ENCODE measurements at regions not wholly inside any gene's neighbourhood (a gene's known extent, or its start where the extent isn't known, plus 50 kb on each side); places are given as distances from the start of the nearest gene placed in this dataset.
"Not testable (repeated sequence)": the region's sequence is repeated elsewhere in the genome, so short reads cannot be mapped to it uniquely, and the experiment has no call there.

DNA sequence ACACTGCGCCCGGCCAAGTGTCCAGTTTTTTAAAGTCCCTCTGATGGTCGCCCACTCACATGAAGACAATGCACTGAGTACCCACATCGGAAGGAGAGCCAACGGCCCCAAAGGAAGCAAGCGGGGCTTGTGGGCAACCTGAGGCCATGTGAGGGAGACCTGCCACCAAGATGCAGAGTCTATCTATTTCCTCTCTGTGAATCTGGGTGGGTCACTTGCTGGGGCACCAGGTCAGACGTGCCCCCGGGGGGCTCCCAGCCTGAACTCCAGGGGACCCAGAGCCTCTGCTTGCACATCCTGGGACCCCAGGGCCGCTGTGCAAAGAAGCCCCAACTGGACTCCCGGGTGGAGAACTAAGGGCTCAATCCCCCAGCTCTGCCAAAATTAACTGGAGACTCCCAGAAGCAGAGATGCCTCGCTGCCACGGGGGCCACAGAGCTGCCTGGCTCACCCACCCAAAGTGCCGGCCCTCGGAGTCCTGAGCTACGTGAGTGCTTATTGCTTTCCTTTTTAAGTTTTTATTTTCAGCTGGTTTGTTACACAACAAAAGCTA is 106.4 kb downstream of the BRD1 start:
- no peak for DNase-seq

DNA sequence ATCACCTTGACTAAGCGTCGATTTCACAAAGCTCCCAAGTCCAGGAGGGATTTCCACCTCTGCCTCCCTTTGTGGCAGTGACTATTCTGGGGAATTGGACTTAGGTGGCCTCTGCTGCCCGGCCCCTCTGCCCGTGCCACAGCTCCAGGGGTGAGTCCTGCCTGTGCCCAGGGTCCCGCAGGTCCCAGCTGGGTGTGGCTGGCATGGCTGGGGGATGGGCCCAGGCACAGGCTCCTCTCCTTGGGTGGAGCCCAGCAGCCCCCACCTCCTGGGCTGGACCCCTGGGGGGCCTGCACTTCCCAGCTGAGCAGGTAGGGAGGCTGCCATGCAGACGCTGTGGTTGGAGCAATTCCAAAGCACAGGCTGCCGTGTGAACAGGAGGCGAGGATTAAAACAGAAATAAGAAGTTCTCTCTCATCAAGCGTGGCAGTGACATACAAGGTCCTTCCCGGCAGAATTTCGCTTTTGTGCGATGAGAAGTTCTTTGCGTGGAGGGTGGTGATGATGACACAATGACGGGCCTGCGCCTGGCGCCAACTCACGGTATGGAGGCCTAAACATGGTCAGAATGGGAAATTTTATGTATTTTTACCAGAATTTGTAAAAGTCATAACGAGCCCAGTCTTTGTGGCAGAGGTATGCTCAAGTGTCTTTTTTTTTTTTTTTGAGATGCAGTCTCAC is 107.3 kb downstream of the BRD1 start:
- DNase-seq, result no peak

DNA sequence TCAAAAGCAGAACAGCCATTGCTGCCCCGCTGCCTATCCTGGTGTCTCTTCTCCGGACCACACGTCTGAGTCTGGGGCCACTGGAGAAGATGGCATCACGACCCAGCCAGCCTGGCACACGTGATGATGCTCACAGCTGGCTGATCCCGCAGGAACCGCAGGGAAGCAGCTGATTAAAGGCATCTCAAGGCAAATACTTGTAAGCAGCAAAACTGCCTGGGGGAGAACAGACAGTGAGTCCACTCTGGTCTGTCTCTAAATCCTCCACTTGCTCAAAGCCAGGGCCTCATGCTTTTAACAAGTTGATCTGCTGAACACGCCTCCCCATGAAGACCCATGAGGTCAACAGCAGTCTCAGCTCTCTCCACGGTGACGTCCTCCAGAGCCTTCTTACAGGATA is 108.6 kb downstream of the BRD1 start:
- no peak for DNase-seq

DNA sequence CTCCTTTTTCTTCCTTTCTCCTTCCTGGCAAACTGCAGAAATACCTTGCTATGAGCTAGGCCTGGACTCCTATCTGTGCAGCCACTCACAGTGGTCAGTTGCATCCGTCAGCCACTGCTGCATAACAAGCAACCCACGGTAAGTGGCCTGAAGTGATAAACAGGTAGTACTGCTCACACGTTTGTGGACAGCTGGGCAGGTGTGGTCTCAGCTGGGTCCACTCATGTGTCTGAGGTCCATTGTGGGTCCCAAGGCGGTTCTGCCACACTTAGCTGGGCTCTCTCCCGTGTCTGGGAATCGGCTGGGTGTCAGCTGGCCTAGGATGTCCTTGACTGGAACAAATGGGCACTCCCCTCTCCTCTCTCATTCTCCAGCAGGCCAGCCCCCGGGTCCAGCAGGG is 109.3 kb downstream of the BRD1 start:
- DNase-seq, result no peak

DNA sequence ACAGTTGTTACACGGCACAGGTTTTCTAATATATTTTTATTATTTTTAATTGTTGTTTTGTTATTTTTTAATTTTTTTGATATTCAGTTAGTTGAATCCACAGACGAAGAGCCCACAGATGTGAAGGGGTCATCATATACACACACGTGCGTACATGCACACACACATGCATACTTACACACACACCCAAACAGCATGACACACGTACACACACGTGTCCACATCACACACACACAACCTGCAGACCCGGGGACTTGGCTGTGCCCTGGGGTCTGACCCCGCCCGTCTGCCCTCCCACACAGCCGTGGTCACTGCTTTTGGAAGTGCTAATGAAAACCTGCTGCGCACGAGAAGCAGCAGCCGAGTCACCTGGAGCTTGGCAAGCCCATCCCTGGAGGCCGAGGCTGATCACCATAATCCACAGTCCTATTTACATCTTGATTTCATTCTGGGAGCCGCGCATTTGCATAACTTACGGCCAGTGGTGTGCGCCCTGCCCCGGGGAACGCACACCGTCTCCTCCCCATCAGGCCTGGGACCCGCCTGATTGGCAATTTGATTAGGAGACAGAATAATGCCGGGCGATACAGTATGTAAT is 110.3 kb downstream of the BRD1 start:
- no peak for DNase-seq

DNA sequence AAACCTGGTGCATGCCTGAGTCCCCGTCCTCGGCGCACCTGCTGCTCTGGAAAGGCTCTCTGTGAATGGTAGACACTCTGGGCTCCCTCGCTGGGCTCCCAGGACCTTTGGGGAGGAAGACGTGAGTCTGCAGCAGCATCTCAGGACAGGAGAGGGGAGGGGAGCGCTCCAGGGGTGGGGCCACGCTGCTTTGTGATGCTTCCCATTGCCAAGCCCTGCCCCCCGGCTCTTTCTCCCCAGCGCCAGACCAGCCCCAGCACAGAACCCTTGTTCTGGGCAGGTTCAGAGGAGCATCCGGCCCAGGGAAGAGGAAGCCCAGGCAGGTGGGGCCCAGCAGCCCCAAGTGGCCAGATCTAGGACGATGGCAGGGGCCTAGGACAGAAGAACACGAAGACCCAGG is 111.2 kb downstream of the BRD1 start:
- DNase-seq, result no peak

DNA sequence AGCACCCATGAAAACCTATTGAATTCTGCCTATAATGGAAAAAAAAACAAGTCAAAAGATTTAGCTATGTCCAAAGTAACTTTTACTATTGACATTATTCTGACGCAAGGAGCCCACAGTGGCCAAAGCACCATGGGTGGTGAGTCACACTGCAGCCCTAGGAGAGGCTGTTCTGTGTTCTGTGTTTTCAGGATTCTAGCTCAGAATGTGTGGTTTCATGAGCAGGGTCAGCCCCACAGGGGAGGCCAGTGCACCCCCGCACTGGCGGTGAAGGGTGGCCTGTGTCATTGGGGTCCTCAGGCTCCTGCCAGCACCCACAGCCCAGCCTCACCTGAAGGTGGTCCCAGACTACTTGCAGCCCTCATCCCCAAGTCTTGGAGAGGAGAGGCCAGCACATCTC is 112.2 kb downstream of the BRD1 start:
- no peak for DNase-seq

DNA sequence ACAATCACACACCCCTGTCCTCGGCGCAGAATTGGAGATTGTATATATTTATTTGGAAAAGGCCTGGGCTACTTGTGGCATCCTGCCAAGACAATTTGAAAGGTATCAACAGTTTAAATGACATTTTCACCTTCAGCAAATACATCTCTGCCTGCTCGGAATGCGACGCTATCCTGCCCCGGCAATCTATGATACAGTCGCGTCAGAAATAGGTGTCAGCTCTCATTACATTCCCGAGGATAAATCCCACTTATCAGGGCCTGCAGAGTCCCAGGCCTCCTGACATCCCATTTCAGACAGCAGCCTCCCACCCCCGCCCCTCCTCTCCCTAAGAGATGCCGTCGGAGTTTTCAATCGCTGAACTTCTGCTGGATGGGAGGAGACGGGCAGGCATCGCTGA is 114.7 kb downstream of the BRD1 start:
- no peak for DNase-seq

DNA sequence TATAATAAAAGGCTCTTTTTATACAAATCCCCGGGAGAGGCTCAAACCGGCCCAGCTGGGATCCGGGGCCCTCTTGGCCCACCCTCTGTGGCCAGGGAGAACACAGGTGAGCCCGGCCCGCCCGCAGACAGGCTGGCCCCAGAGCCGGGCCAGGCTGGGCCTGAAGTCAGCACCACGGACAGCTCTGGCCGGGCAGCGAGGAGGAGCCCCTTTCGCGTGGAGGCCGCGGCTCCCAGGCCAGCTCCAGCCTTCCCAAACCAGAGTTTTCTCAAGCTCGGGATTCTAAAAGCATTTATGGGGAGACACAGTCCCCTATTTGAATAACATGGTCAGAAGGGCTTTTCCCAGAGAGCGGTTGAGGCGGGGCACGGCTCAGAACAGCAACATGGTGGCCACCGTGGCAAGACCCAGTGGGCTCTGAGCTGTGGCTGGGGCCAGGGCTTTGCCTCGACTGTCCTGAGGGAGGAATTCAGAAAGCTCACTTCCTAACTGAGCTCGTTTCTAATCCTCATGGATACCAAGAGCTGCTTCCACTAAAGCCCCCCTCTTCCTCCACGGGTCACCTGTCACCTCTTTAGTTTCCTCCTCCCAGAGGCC is 115.4 kb downstream of the BRD1 start:
- no peak for DNase-seq

DNA sequence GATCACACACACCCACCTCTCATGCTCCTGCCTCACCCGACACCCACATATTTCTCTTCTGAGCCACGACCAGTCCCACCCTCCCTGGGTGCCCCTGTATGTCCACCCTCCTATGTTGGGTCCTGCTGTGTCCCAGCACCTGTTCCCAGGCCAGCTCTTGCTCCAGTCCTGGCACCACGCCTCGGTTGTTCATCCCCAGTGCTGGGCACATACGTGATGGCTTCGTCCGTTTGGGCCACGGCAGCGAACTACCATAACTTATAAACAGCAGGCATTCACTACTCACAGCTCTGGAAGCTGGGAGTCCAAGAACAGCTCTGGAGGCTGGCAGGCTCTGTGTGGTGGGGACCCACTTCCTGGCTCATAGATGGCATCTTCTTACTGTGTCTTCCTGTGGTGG is 116.9 kb downstream of the BRD1 start:
- DNase-seq, result no peak

DNA sequence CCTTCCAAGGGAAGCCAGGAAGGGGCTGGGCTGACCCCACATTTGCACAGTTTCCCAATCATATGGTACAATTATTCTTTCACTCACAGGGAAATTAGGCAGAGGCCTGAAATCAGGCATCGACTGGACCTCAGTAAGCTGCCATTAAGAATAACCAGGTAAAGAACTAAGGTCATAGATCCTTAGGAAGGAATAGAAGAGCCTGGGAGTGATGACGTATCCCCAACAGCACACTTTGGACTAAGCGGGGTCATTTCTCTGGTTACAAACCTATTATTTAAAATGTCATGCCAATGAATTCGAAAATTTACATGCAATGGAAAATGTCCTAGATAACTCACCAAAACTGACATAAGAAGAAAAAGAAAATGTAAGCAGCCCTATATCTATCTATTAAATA is 118.2 kb downstream of the BRD1 start:
- DNase-seq, result no peak

DNA sequence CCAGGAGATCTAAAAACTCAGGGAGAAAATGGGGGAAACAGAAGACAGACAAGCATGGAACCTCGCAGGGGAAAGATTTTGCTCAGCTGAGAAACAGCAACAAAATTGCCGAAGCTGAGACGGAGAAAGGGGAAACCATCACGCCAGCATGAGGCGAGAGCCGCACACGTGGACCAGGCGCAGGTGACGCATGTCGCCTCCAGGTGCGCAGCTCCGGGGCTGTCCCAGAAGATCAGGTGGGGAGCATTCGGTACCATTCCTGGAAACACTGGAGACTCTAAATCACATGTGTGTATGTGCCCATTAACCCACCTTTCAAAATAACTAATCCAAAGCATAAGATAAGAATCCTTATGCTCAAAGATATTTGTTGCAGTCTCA is 121.7 kb downstream of the BRD1 start:
- DNase-seq, result no peak

DNA sequence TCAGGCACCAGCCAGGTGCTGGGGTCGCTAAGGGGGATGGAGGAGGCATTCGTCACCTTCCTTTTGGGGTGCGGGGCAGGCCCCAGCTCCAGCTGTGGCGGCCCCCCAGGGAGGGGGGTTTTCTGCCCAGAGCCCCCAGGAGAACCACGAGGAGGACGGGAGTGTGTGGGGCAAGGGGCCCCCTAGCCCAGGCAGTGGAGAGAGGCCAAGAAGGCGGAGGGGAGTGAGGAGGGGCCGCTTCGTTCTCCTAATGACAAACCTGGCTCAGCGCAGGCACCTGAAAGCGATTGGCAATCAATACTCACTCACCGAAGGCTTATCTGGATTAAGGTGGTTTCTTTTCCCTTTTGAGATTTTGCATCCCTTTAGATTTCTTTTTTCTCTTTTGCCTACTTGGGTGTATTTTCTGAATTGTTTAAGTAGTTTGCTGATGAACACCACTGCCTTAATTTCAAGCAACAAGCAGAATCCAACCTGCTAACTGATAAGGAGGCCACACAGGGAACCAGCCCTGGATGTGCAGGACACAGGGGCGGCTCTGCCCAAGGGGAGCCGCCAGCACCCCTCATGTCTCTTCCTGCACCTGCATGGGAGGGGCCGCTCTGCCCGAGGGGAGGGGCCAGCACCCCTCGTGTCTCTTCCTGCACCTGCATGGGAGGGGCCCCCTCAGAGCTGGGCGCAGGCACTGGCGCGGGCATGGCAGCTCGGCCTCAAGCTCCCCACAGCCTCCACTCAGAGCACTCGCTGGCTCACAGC is 122.3 kb downstream of the BRD1 start:
- DNase-seq, result peak; percentile 63

DNA sequence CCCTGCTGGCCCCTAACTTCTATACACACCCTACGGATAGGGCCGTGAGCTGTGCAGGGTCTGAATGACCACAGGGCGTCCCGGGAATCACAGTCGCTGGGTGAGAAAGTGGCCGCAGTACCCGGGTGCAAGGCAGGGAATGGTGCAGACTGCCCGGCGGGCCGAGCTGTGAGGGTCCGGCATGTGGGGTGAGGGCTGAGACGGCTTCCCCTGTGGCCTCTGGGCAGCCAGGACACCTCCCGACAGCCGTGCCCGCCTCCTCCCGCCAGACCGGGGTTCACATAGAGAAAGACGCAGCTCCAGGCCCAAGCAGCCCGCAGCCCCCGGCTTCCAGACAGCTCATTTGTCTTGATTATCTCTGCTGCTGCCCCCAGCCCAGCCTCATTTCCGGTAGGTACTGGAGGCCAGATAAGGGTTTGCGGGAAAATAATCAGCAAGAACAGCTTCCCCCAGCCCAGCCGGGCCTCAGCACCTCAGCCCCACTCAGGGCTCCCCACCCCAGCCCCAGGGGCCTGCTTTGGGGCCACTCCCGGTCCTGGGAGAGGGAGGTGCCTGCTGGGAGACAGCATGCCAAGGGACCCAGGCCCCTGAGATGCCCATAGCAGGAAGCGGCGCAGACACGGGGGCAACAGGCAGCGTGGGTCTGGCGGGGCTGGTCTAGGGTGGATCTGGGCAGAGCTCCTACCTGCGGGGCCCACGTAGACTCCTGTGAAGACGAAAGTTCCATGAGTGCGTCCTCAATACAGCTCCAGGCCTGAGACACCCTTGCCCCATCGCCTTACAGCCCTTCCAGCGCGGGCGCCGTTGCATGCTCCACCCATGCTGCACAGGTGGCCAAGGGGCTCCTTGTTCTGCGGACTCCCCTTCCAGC is 123.1 kb downstream of the BRD1 start:
- DNase-seq, result no peak

DNA sequence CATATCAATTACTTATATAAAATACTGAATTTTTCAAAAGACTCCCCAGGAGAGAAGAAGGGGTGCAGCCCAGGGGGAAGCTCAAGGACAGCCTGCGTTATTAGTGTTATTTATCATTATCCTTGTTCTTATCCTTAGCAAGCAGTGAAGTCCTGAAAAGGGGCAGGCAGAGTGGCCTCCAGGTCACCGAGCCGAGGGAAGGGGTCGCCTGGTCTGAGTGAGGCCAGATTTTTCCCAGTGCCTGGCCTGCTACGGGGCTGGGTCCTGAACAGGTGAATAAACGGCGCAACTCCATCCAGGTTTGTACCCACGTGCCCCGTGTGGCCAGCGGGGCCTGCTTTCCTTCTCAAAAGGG is 123.7 kb downstream of the BRD1 start:
- DNase-seq, result no peak

DNA sequence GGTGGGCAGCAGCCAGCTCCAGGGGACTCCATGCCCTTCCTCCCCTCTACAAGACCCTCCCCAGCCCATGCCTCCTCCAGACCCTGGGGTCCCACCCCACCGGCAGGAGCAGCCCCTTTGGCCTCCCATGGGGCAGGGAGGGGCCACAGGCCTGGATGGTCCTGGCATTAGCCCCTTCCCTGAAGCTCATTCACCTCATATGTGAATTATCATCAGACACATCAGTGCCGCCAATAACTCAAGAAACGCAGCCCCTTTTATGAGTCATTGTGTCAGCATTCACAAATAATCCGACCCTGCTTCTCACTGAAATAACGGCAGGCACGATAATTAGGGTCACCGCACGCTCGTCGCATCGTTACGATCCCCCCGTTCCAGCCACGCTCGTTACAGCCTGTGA is 124.2 kb downstream of the BRD1 start:
- DNase-seq, result no peak

DNA sequence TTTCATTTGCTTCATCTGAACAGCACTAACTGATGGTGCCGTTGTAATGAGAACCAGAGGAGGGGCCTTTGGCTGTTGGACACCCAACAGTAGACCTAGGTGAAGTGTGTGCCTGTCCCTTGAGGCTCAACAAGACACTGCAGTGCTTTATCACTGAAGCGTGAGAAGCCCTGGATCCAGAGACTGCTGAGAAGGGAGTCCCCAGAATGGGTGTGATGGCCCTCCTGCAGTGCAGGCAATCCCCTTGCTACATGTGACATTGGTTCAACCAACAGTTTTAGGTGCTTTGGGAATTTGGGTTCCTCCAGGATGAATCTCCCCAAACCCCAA is 125.6 kb downstream of the BRD1 start:
- no peak for DNase-seq

DNA sequence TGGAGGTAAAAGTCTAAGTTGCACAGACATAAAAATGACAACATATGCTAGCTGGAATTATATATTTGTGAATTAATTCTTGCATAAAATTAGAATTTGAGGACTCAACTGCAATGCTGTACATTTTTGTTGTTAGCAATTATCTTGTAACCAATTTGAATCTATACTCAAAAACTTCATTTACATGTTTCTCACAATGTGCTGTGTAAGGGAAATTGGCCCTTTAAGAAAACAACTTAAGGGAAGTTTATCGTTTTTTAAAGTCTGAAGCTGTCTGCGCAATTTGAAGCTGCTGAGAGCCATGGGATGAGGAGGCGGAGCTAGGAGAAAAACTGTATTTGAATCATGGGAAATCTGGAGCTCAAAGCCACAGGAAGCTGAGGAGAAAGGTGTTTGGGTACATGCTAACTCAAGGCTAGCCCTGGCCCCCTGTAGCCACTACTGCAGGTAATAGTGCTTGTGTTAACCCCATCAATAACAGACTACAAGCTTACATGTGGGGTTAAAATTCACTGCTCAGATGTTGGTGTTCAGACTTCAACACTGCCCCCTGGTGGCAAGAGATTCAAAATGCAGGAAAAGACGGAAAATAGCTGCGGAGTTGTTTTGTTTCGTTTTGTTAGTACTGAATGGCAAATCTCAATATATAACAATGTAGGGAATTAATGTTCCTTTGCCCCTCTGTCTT is 126.1 kb downstream of the BRD1 start:
- peak; percentile 26 for DNase-seq

DNA sequence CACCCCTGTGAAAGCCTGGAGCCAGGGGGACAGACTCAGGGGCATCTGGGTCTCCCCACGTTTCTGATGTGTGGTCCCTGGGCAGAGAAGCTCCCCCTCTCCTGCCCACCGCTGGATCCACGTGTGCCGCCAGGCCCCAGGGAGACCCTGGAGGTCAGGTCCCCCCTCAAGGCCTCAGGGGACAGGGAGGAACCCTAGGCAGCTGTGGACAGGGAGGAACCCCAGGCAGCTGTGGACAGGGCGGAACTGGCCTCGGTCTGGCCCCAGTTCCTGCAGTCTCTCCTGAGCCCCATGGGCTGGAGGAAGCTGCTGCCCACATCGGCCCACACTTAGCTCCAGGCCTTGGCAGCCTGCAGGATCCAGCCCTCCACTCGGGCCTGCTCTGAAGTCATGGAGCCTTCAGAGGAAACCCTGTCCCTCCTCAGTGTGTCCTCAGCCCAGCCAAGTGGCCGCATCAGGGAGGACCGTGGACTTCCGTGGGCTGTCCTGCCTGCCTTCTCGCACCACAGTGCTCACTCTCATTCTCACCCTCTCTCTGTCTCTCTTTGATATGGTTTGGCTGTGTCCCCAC is 127.7 kb downstream of the BRD1 start:
- no peak for DNase-seq

DNA sequence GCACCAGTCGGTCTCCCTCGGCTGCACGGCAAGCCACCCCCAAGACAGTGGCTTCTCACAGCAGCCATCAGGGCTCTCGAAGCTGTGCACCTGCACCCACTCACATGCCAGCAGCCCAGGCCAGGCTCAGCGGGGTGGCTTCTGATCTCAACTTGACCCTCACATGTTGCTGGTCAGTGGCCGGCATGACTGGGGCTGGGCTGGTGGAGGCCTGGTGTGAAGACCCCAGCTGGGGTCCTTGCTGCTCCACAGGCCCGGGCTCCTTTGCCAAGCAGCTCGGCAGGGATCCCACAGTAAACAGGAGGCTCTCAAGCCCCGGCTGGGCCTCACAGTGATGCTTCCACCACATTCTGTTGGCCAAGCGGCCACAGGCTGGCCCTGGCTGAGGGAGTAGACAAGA is 128.2 kb downstream of the BRD1 start:
- no peak for DNase-seq

DNA sequence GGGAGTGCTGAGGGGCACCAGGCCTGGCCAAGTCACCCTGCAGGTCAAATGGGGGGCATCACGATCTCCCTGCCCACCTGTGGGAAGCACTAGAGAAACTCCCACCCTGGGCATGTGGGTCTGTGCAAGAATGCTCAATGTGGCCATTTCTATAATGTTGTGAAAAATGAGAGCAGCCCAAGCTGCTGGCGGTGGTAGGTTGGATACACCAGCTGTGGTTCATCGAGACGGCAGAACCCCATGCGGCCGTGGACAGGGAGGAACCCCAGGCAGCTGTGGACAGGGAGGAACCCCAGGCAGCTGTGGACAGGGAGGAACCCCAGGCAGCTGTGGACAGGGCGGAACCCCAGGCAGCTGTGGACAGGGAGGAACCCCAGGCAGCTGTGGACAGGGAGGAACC is 129.1 kb downstream of the BRD1 start:
- not testable (repeated sequence) for DNase-seq

DNA sequence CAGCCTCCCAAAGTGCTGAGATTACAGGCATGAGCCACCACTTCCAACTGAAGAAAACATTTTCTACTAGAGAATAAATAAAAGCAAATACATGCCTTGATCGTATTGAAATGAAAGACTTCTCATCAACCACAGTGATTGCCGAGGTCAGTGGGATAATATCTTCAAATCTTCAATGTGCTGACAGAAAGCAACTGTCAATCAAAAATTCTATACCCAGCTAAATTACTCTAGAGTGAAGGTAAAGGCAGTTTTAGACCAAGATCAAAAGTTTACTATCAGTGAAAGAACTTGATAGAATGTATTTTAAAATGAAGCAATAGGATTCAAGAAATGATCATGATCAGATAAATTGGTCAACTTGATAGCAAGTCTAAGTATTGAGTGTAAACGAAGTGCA is 130.6 kb downstream of the BRD1 start:
- no peak for DNase-seq

Measured in CD4-positive, alpha-beta T cell treated with Interleukin-17A for 4 hours (primary cell).